GM23338 (cell line): ENCODE measurements at regions not wholly inside any gene's neighbourhood (a gene's known extent, or its start where the extent isn't known, plus 50 kb on each side); places are given as distances from the start of the nearest gene placed in this dataset.

Experiments
- ATAC-seq: fragments of 200-7000 bp; cut with Tn5 transposase; 3 replicates; pipeline ENCODE4 v1.9.1; 2020
- DNase-seq: peaks from one replicate; pipeline ENCODE4 v3.0.0-alpha.2; 2015; ENCODE audit warnings: low spot score
- H2AFZ ChIP-seq: fragments of 200-600 bp; sonication (generic); 2 replicates; pipeline ENCODE4 v1.8.0; 2016; ENCODE audit warnings: antibody characterized with exemption, mild to moderate bottlenecking, moderate library complexity
- H3F3A ChIP-seq: fragments of 200-600 bp; sonication (generic); replicated peaks from 2 replicates; pipeline ENCODE4 v1.8.0; 2017; ENCODE audit warnings: antibody characterized with exemption, mixed run types, low read depth
- H3K27ac ChIP-seq: fragments of 200-600 bp; sonication (generic); 2 replicates; pipeline ENCODE4 v1.6.1; 2016; ENCODE audit warnings: low read depth
- H3K27me3 ChIP-seq: fragments of 200-600 bp; sonication (generic); 2 replicates; pipeline ENCODE4 v1.8.0; 2016; ENCODE audit warnings: mild to moderate bottlenecking, mixed run types, moderate library complexity; ENCODE audit not compliant: insufficient read depth
- H3K36me3 ChIP-seq: fragments of 200-600 bp; sonication (generic); 2 replicates; pipeline ENCODE4 v1.8.0; 2016; ENCODE audit warnings: mild to moderate bottlenecking; ENCODE audit not compliant: insufficient read depth
- H3K4me1 ChIP-seq: fragments of 200-600 bp; sonication (generic); 2 replicates; pipeline ENCODE4 v1.8.0; 2016; ENCODE audit warnings: mild to moderate bottlenecking, moderate library complexity; ENCODE audit not compliant: insufficient read depth
- H3K4me2 ChIP-seq: fragments of 200-600 bp; sonication (generic); 2 replicates; pipeline ENCODE4 v1.7.1; 2017; ENCODE audit warnings: mixed run types
- H3K4me3 ChIP-seq: fragments of 200-600 bp; sonication (generic); 2 replicates; pipeline ENCODE4 v1.6.1; 2016; ENCODE audit warnings: mixed run types
- H3K79me2 ChIP-seq: fragments of 200-600 bp; sonication (generic); replicated peaks from 2 replicates; pipeline ENCODE4 v1.8.0; 2017; ENCODE audit warnings: mild to moderate bottlenecking; ENCODE audit not compliant: insufficient read depth
- H3K9me2 ChIP-seq: fragments of 200-600 bp; sonication (generic); 2 replicates; pipeline ENCODE4 v1.8.0; 2017; ENCODE audit not compliant: insufficient read depth
- H4K20me1 ChIP-seq: fragments of 200-600 bp; sonication (generic); replicated peaks from 2 replicates; pipeline ENCODE4 v1.8.0; 2017; ENCODE audit warnings: mild to moderate bottlenecking; ENCODE audit not compliant: insufficient read depth
- H3K27ac Mint-ChIP-seq: 2 replicates; pipeline ENCODE4 v1.8.0; 2020; ENCODE audit warnings: inconsistent platforms, mild to moderate bottlenecking, moderate library complexity, mixed read lengths
- H3K27me3 Mint-ChIP-seq: 3 replicates; pipeline ENCODE4 v1.8.0; 2022; ENCODE audit warnings: low read depth, mild to moderate bottlenecking, moderate library complexity, mixed read lengths, inconsistent platforms; ENCODE audit not compliant: insufficient read depth, poor library complexity
- H3K36me3 Mint-ChIP-seq: 3 replicates; pipeline ENCODE4 v1.8.0; 2021; ENCODE audit warnings: low read depth, mild to moderate bottlenecking, inconsistent platforms, moderate library complexity, mixed read lengths
- H3K4me1 Mint-ChIP-seq: 3 replicates; pipeline ENCODE4 v1.8.0; 2020; ENCODE audit warnings: mild to moderate bottlenecking, inconsistent platforms, mixed read lengths
- H3K4me3 Mint-ChIP-seq: 3 replicates; pipeline ENCODE4 v1.8.0; 2021; ENCODE audit warnings: moderate library complexity, mild to moderate bottlenecking, inconsistent platforms, mixed read lengths
- H3K9me3 Mint-ChIP-seq: 3 replicates; pipeline ENCODE4 v1.8.0; 2020; ENCODE audit warnings: moderate library complexity, mild to moderate bottlenecking, inconsistent platforms, mixed read lengths
- EZH2 ChIP-seq: fragments of 200-600 bp; sonication (generic); IDR thresholded peaks from one replicate; pipeline ENCODE4 v1.8.0; 2017; ENCODE audit warnings: antibody characterized with exemption, mild to moderate bottlenecking, low read depth; ENCODE audit not compliant: unreplicated experiment
- POLR2AphosphoS5 ChIP-seq: IDR thresholded peaks from 2 replicates; pipeline ENCODE4 v1.6.1; 2016; ENCODE audit warnings: antibody characterized with exemption, low read depth
- STAT1 ChIP-seq: IDR thresholded peaks from one replicate; pipeline ENCODE4 v1.6.1; 2016; ENCODE audit warnings: antibody characterized with exemption; ENCODE audit not compliant: unreplicated experiment
- ZNF331 ChIP-seq: fragments of 250-450 bp; sonication (Bioruptor Pico); IDR thresholded peaks from 2 replicates; pipeline ENCODE4 v1.5.0; 2020; ENCODE audit warnings: low read depth, mild to moderate bottlenecking, moderate library complexity
- ZNF462 ChIP-seq: fragments of 250-450 bp; sonication (Bioruptor Pico); IDR thresholded peaks from 2 replicates; pipeline ENCODE4 v1.5.0; 2020; ENCODE audit warnings: mild to moderate bottlenecking, moderate library complexity
- TF ChIP-seq, protein P1 (sequence below), 2 experiments: fragments of 200-600 bp in 1 of 2; sonication (generic) in 1 of 2; conservative IDR thresholded peaks; 2 replicates each; pipeline versions ENCODE4 v1.5.1 to v1.6.1; 2016 to 2017; ENCODE audit warnings: antibody characterized with exemption in 2 of 2, low read depth in 2 of 2, mild to moderate bottlenecking in 2 of 2, moderate library complexity in 1 of 2
- TF ChIP-seq, protein P2 (sequence below): IDR thresholded peaks from 2 replicates; pipeline ENCODE4 v1.6.1; 2016; ENCODE audit warnings: antibody characterized with exemption

- no peak for TF ChIP-seq ZNF462
- no peak for TF ChIP-seq POLR2AphosphoS5
- TF ChIP-seq ZNF331 (CRISPR knock-in tag) = no peak
- no peak for TF ChIP-seq EZH2
- TF ChIP-seq, protein P1, sequence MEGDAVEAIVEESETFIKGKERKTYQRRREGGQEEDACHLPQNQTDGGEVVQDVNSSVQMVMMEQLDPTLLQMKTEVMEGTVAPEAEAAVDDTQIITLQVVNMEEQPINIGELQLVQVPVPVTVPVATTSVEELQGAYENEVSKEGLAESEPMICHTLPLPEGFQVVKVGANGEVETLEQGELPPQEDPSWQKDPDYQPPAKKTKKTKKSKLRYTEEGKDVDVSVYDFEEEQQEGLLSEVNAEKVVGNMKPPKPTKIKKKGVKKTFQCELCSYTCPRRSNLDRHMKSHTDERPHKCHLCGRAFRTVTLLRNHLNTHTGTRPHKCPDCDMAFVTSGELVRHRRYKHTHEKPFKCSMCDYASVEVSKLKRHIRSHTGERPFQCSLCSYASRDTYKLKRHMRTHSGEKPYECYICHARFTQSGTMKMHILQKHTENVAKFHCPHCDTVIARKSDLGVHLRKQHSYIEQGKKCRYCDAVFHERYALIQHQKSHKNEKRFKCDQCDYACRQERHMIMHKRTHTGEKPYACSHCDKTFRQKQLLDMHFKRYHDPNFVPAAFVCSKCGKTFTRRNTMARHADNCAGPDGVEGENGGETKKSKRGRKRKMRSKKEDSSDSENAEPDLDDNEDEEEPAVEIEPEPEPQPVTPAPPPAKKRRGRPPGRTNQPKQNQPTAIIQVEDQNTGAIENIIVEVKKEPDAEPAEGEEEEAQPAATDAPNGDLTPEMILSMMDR (conservative IDR thresholded peaks at IDR 0.05; ENCODE audit: low read depth in 2 of 2) = no peak
- TF ChIP-seq STAT1 = no peak
Observed at GRCh38 chr1:102172200-102172599, 175.5 kb upstream of the OLFM3 start (continued).

GRCh38 chr1:102163799-102164198 is 167.1 kb upstream of the OLFM3 start:
- H3K4me2 ChIP-seq = no peak overlapping the region
- no peaks in the 10 kb centered on the region for H3K27me3 Mint-ChIP-seq
- H3K36me3 Mint-ChIP-seq = no peaks in the 10 kb centered on the region
- DNase-seq = no peak
- H3F3A ChIP-seq = no peaks in the 10 kb centered on the region
- H3K27me3 ChIP-seq = no peaks in the 10 kb centered on the region
- peak overlapping the region; percentile 64; the same call in 1 of the 2 replicates for H2AFZ ChIP-seq
- no peak overlapping the region for H3K27ac ChIP-seq
- H3K36me3 ChIP-seq = no peaks in the 10 kb centered on the region
- H3K4me1 Mint-ChIP-seq = peaks cover 12% of the 10 kb centered on the region; the same call in 2 of the 3 replicates
- H3K4me3 ChIP-seq = no peak overlapping the region
- H3K4me3 Mint-ChIP-seq = no peak overlapping the region
- no peaks in the 10 kb centered on the region for H3K9me3 Mint-ChIP-seq
- ATAC-seq = no peak
- no peaks in the 10 kb centered on the region for H4K20me1 ChIP-seq
- no peaks in the 10 kb centered on the region for H3K9me2 ChIP-seq
- no peak overlapping the region for H3K27ac Mint-ChIP-seq
- 0 out of 2 replicates have a peak, but pooled peaks cover 5% of the 10 kb centered on the region for H3K4me1 ChIP-seq
- H3K79me2 ChIP-seq = no peaks in the 10 kb centered on the region
- no peak for TF ChIP-seq ZNF462
- TF ChIP-seq, protein P2, sequence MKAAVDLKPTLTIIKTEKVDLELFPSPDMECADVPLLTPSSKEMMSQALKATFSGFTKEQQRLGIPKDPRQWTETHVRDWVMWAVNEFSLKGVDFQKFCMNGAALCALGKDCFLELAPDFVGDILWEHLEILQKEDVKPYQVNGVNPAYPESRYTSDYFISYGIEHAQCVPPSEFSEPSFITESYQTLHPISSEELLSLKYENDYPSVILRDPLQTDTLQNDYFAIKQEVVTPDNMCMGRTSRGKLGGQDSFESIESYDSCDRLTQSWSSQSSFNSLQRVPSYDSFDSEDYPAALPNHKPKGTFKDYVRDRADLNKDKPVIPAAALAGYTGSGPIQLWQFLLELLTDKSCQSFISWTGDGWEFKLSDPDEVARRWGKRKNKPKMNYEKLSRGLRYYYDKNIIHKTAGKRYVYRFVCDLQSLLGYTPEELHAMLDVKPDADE = no peak
- no peak for TF ChIP-seq STAT1
